ENCODE measurements at regions not wholly inside any gene's neighbourhood (a gene's known extent, or its start where the extent isn't known, plus 50 kb on each side); places are given as distances from the start of the nearest gene placed in this dataset.

DNA sequence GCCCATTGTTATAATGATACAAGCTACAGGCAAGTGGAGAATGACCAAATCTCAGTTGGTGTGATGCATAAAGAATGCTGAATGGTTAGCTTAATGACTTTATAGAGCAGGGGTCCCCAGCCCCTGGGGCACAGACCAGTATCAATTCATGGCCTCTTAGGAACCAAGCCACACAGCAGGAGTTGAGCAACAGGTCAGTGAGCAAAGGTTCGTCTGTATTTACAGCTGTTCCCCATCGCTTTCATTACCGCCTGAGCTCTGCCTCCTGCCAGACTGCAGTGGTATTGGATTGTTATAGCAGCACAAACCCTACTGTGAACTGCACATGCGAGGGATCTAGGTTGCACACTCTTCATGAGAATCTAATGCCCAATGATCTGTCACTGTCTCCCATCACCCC is 114.0 kb upstream of the ZFHX3 start:
- TF ChIP-seq, protein P1, sequence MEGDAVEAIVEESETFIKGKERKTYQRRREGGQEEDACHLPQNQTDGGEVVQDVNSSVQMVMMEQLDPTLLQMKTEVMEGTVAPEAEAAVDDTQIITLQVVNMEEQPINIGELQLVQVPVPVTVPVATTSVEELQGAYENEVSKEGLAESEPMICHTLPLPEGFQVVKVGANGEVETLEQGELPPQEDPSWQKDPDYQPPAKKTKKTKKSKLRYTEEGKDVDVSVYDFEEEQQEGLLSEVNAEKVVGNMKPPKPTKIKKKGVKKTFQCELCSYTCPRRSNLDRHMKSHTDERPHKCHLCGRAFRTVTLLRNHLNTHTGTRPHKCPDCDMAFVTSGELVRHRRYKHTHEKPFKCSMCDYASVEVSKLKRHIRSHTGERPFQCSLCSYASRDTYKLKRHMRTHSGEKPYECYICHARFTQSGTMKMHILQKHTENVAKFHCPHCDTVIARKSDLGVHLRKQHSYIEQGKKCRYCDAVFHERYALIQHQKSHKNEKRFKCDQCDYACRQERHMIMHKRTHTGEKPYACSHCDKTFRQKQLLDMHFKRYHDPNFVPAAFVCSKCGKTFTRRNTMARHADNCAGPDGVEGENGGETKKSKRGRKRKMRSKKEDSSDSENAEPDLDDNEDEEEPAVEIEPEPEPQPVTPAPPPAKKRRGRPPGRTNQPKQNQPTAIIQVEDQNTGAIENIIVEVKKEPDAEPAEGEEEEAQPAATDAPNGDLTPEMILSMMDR (conservative IDR thresholded peaks at IDR 0.05 in 1 of 2, IDR thresholded peaks at IDR 0.05 in 1 of 2; ENCODE audit: low read depth in 1 of 2, low read length in 2 of 2), result no peak
- TF ChIP-seq EZH2 (IDR thresholded peaks at IDR 0.05; ENCODE audit: low read length, missing control alignments), result no peak

All from fibroblast of lung (primary cell).